A549 (cell line): ENCODE measurements at regions not wholly inside any gene's neighbourhood (a gene's known extent, or its start where the extent isn't known, plus 50 kb on each side); places are given as distances from the start of the nearest gene placed in this dataset.

Experiments used
- BHLHE40 ChIP-seq: IDR thresholded peaks from 2 replicates; pipeline ENCODE4 v1.6.1; 2012; ENCODE audit warnings: low read depth, low read length, inconsistent platforms
- CBX2 ChIP-seq: fragments of 200-600 bp; sonication (generic); IDR thresholded peaks from 2 replicates; pipeline ENCODE4 v1.6.1; 2016; ENCODE audit warnings: low read depth, mild to moderate bottlenecking, borderline replicate concordance
- CHD2 ChIP-seq: fragments of 150-350 bp; IDR thresholded peaks from 2 replicates; pipeline ENCODE4 v1.6.1; 2014; ENCODE audit warnings: low read length; ENCODE audit not compliant: partially characterized antibody
- CTCF ChIP-seq: fragments of >200 bp; sonication (Bioruptor Twin); formaldehyde crosslinking; IDR thresholded peaks from 3 replicates; pipeline ENCODE4 v1.5.1; 2016
- EHMT2 ChIP-seq: fragments of 200-600 bp; sonication (generic); IDR thresholded peaks from 2 replicates; pipeline ENCODE4 v1.6.1; 2016; ENCODE audit warnings: antibody characterized with exemption, low read depth, mild to moderate bottlenecking, moderate library complexity
- HMGXB4 ChIP-seq: fragments of 250-450 bp; sonication (Bioruptor Pico); IDR thresholded peaks from 2 replicates; pipeline ENCODE4 v1.5.0; 2021; ENCODE audit warnings: mild to moderate bottlenecking, moderate library complexity, borderline replicate concordance
- HOXB5 ChIP-seq: fragments of 250-450 bp; sonication (Bioruptor Pico); IDR thresholded peaks from 2 replicates; pipeline ENCODE4 v1.5.0; 2020; ENCODE audit warnings: mild to moderate bottlenecking, moderate library complexity
- JUN ChIP-seq, 2 experiments: fragments of >200 bp; sonication (Bioruptor Twin); formaldehyde crosslinking; IDR thresholded peaks; 2 replicates in 1 of 2; 3 replicates in 1 of 2; pipeline ENCODE4 v1.6.1; 2016 to 2017
- MAFK ChIP-seq: fragments of 450-650 bp; IDR thresholded peaks from 2 replicates; pipeline ENCODE4 v1.6.1; 2014; ENCODE audit not compliant: partially characterized antibody
- MAX ChIP-seq: IDR thresholded peaks from 2 replicates; pipeline ENCODE4 v1.6.1; 2012
- POLR2A ChIP-seq: IDR thresholded peaks from 2 replicates; pipeline ENCODE4 v1.6.1; 2012; ENCODE audit warnings: mild to moderate bottlenecking, low read length
- RAD21 ChIP-seq, 2 experiments: fragments of >200 bp in 1 of 2; sonication (Bioruptor Twin) in 1 of 2; formaldehyde crosslinking in 1 of 2; IDR thresholded peaks in 1 of 2; conservative IDR thresholded peaks in 1 of 2; 2 replicates in 1 of 2; 3 replicates in 1 of 2; pipeline ENCODE4 v1.6.1; 2012 to 2018; ENCODE audit warnings: inconsistent platforms in 1 of 2
- SMC3 ChIP-seq: fragments of >200 bp; sonication (Bioruptor Twin); formaldehyde crosslinking; IDR thresholded peaks from 3 replicates; pipeline ENCODE4 v1.6.1; 2018; ENCODE audit warnings: inconsistent platforms
- USF2 ChIP-seq: fragments of 450-650 bp; IDR thresholded peaks from 2 replicates; pipeline ENCODE4 v1.6.1; 2014; ENCODE audit warnings: antibody characterized with exemption

- TF ChIP-seq POLR2A (no peak), CBX2 (no peak), CTCF (no peak), CHD2 (no peak), EHMT2 (no peak), BHLHE40 (no peak), RAD21 (conservative IDR thresholded peaks at IDR 0.05 in 1 of 2, IDR thresholded peaks at IDR 0.05 in 1 of 2) (no peak), SMC3 (no peak), MAX (no peak), HOXB5 (no peak), MAFK (no peak), JUN (IDR thresholded peaks at IDR 0.05) (no peak), HMGXB4 (CRISPR knock-in tag) (no peak), USF2 (no peak)
Observed at GRCh38 chr12:45648070-45648469, 81.4 kb upstream of the ARID2 start.
